Right lobe of liver (tissue), 6 donors: ENCODE measurements at regions not wholly inside any gene's neighbourhood (a gene's known extent, or its start where the extent isn't known, plus 50 kb on each side); places are given as distances from the start of the nearest gene placed in this dataset.
"Not testable (repeated sequence)": the region's sequence is repeated elsewhere in the genome, so short reads cannot be mapped to it uniquely, and the experiment has no call there.

Source experiments
- ATAC-seq, 4 donors: fragments of 200-7000 bp; cut with Tn5 transposase; one replicate each; pipeline ENCODE4 v1.9.1; 2020; ENCODE audit warnings: mild to moderate bottlenecking in 4 of 4, moderate library complexity in 4 of 4
- DNase-seq, 3 donors: peaks; one replicate each; pipeline ENCODE4 v3.0.0-alpha.2; 2020
- H3K27ac ChIP-seq, 3 donors: fragments of 200-600 bp; one replicate each; pipeline ENCODE4 v1.8.0; 2022
- H3K27me3 ChIP-seq, 2 donors: fragments of 200-600 bp; one replicate each; pipeline ENCODE4 v1.8.0; 2022
- H3K36me3 ChIP-seq, 4 donors: fragments of 200-600 bp; sonication (generic) in 1 of 4; one replicate each; pipeline versions ENCODE4 v1.5.1 to v1.8.0; 2017 to 2022; ENCODE audit warnings: control low read depth in 1 of 4
- H3K4me1 ChIP-seq, 4 donors: fragments of 200-600 bp; sonication (generic) in 1 of 4; one replicate each; pipeline versions ENCODE4 v1.5.1 to v1.8.0; 2017 to 2022; ENCODE audit warnings: control low read depth in 1 of 4
- H3K4me3 ChIP-seq, 3 donors: fragments of 200-600 bp; one replicate each; pipeline ENCODE4 v1.8.0; 2022
- H3K9me3 ChIP-seq, 4 donors: fragments of 200-600 bp; sonication (generic) in 1 of 4; one replicate each; pipeline versions ENCODE4 v1.5.1 to v1.8.0; 2017 to 2022; ENCODE audit warnings: control low read depth in 1 of 4
- POLR2A ChIP-seq: fragments of 450-650 bp; IDR thresholded peaks from one replicate; pipeline ENCODE4 v1.6.1; 2017; ENCODE audit warnings: antibody characterized with exemption, mild to moderate bottlenecking
- WGBS: methylation state at CpG from one replicate; pipeline ENCODE4 v1.1.6; 2018; ENCODE audit warnings: low coverage, low lambda C conversion rate; ENCODE audit not compliant: insufficient coverage; ENCODE audit errors: missing lambda C conversion rate; 5-methylcytosine and 5-hydroxymethylcytosine counted together
- intact Hi-C, 2 donors: fragments of 100-400 bp; cut with DNase I; formaldehyde crosslinking; loops; one replicate each; pipeline versions ENCODE4 v1.11.2 to v1.14.1; 2022
- TF ChIP-seq, protein P1 (sequence below), 4 donors: fragments of 200-600 bp in 3 of 4; fragments of 450-650 bp in 1 of 4; IDR thresholded peaks; one replicate each; pipeline versions ENCODE4 v1.5.1 to v1.8.0; 2016 to 2022; ENCODE audit warnings: antibody characterized with exemption in 4 of 4, mild to moderate bottlenecking in 2 of 4
- donor health status: DM: no; HTN: yes; CAD: no.
- donor health status: DM: no; HTN: no; CAD: no.
- donor health status: DM: no; HTN: no; CAD: no.
- donor health status: DM: no; HTN: yes; CAD: no.
- donor health status: DM: no; HTN: yes; CAD: no.

DNA sequence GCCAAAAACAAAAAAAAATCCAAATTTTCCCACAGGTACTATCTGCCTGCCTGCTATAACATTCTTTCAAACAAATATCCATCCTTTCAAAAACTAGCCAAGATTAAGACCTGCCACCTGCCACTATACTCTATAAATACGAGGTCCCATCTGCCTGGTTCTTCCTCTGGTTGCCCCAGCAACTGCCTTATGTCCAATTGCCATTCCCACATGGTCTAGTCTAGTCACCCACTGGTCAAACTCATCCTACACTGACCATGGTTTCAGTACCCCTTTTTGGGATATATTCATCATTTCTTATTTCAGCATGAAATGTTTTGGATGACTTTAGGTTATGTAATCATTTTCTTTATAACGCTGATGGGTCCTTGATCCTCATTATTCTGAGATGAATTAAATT, 95.1 kb upstream of the CCNG1 start:
- Histone ChIP-seq H3K27me3 (no peaks in the 10 kb centered on the region), H3K4me3 (no peak overlapping the region), H3K27ac (no peak overlapping the region), H3K36me3 (no peaks in the 10 kb centered on the region), H3K9me3 (no peaks in the 10 kb centered on the region), H3K4me1 (no peaks in the 10 kb centered on the region)
- intact Hi-C loops: no loop called here
- no peak for TF ChIP-seq POLR2A
- TF ChIP-seq, protein P1, sequence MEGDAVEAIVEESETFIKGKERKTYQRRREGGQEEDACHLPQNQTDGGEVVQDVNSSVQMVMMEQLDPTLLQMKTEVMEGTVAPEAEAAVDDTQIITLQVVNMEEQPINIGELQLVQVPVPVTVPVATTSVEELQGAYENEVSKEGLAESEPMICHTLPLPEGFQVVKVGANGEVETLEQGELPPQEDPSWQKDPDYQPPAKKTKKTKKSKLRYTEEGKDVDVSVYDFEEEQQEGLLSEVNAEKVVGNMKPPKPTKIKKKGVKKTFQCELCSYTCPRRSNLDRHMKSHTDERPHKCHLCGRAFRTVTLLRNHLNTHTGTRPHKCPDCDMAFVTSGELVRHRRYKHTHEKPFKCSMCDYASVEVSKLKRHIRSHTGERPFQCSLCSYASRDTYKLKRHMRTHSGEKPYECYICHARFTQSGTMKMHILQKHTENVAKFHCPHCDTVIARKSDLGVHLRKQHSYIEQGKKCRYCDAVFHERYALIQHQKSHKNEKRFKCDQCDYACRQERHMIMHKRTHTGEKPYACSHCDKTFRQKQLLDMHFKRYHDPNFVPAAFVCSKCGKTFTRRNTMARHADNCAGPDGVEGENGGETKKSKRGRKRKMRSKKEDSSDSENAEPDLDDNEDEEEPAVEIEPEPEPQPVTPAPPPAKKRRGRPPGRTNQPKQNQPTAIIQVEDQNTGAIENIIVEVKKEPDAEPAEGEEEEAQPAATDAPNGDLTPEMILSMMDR (IDR thresholded peaks at IDR 0.05): no peak
- WGBS: 56% methylated on average over 2 of the region's 2 CpGs
- ATAC-seq (no peak), DNase-seq (no peak)

DNA sequence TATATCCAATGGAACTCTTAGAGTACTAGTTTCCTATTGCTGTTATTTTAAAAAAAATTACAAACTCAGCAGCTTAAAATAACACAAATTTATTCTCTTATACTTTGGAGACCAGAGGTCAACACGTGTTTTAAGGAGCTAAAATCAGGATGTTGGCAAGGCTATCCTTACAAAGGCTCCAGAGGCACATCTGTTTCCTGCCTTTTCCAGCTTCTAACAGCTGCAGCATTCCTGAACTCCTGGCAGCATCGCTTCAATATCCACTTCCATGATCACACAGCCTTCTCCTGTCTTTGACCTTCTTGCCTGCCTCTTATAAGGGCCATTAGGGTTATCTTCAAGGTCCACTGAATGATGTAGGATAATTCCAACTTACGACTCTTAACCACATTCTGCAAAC, 92.2 kb upstream of the CCNG1 start:
- WGBS: 48% methylated on average over 3 of the region's 3 CpGs
- ATAC-seq: no peak

GRCh38 chr5:163347671-163348070, 89.7 kb upstream of the CCNG1 start:
- DNase-seq: peak in 2 of 3 donors; percentile 26 to 61
- 0% methylated on average over 2 of the region's 2 CpGs for WGBS
- TF ChIP-seq POLR2A: no peak
- TF ChIP-seq, protein P1 (IDR thresholded peaks at IDR 0.05): peak; percentile 72 to 83 (median 78)
- Histone ChIP-seq H3K4me3 (no peak overlapping the region), H3K36me3 (no peaks in the 10 kb centered on the region), H3K4me1 (peaks cover 0 to 8% (median 0%) of the 10 kb centered on the region in 4 donors), H3K9me3 (no peaks in the 10 kb centered on the region), H3K27me3 (no peaks in the 10 kb centered on the region), H3K27ac (no peak overlapping the region)
- peak; percentile 75 to 82 (median 80) for ATAC-seq
- intact Hi-C loops: no loop called here

More for the DNA sequence above, 92.2 kb upstream of the CCNG1 start:
- no peak overlapping the region for H3K4me3 ChIP-seq
- TF ChIP-seq POLR2A: no peak
- TF ChIP-seq, protein P1 (IDR thresholded peaks at IDR 0.05): no peak
- no peaks in the 10 kb centered on the region for H3K36me3 ChIP-seq
- H3K9me3 ChIP-seq: no peaks in the 10 kb centered on the region
- peaks cover 0 to 5% (median 0%) of the 10 kb centered on the region in 4 donors for H3K4me1 ChIP-seq
- intact Hi-C loops: no loop called here
- no peak for DNase-seq
- no peak overlapping the region for H3K27ac ChIP-seq
- no peaks in the 10 kb centered on the region for H3K27me3 ChIP-seq

GRCh38 chr5:163350083-163350482, 87.3 kb upstream of the CCNG1 start:
- intact Hi-C loops: no loop called here
- Histone ChIP-seq H3K27ac (no peak overlapping the region), H3K4me1 (peaks cover 0 to 8% (median 0%) of the 10 kb centered on the region in 4 donors), H3K36me3 (no peaks in the 10 kb centered on the region), H3K9me3 (no peaks in the 10 kb centered on the region), H3K4me3 (no peak overlapping the region), H3K27me3 (no peaks in the 10 kb centered on the region)
- ATAC-seq: peak; percentile 63 to 90 (median 82)
- TF ChIP-seq POLR2A: no peak
- TF ChIP-seq, protein P1 (IDR thresholded peaks at IDR 0.05): peak; percentile 17 to 39 (median 20)
- no peak for DNase-seq
- 50% methylated on average over 2 of the region's 2 CpGs for WGBS

- Histone ChIP-seq H3K9me3 (no peaks in the 10 kb centered on the region), H3K36me3 (no peaks in the 10 kb centered on the region), H3K27me3 (no peaks in the 10 kb centered on the region), H3K4me1 (peaks cover 0 to 8% (median 0%) of the 10 kb centered on the region in 4 donors), H3K27ac (no peak overlapping the region), H3K4me3 (no peak overlapping the region)
- ATAC-seq: no peak
- WGBS: 70% methylated on average over 1 of the region's 1 CpG
- no peak for DNase-seq
- intact Hi-C loops: no loop called here
- no peak for TF ChIP-seq POLR2A
- TF ChIP-seq, protein P1 (IDR thresholded peaks at IDR 0.05): no peak
Observed at GRCh38 chr5:163352531-163352930, 84.9 kb upstream of the CCNG1 start.

GRCh38 chr5:163355811-163356210, 81.6 kb upstream of the CCNG1 start:
- H3K36me3 ChIP-seq, DNase-seq, H3K4me3 ChIP-seq, H3K9me3 ChIP-seq, intact Hi-C loops, H3K4me1 ChIP-seq, H3K27me3 ChIP-seq, H3K27ac ChIP-seq, ATAC-seq: not testable (repeated sequence)
- 100% methylated on average over 2 of the region's 21 CpGs for WGBS
